Lower leg skin (tissue), 3 donors: ENCODE measurements at regions not wholly inside any gene's neighbourhood (a gene's known extent, or its start where the extent isn't known, plus 50 kb on each side); places are given as distances from the start of the nearest gene placed in this dataset.

Source experiments
- POLR2A ChIP-seq, 2 donors: fragments of 450-650 bp; IDR thresholded peaks; one replicate each; pipeline ENCODE4 v1.6.1; 2016 to 2017; ENCODE audit warnings: antibody characterized with exemption in 2 of 2, mild to moderate bottlenecking in 1 of 2, moderate library complexity in 1 of 2
- TF ChIP-seq, protein P1 (sequence below), 3 donors: fragments of 450-650 bp; IDR thresholded peaks; one replicate each; pipeline ENCODE4 v1.5.1; 2016; ENCODE audit warnings: antibody characterized with exemption in 3 of 3, mild to moderate bottlenecking in 3 of 3, moderate library complexity in 2 of 3

DNA sequence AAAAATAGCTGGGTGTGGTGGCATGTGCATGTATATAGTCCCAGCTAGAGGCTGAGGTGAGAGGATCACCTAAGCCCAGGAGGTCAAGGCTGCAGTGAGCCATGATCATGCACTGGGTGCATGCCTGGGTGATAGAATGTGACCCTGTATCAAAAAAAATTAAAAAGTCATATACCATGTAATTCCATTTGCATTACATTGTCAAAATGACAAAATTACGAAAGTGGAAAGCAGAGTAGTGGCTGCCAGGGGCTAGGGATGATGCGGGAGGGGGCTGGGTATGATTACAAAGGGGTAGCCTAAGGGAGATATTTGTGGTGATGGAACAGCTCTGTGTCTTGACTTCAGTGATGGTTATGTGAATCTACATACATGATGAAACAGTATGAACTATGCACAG, 97.8 kb downstream of the KDR start:
- TF ChIP-seq, protein P1, sequence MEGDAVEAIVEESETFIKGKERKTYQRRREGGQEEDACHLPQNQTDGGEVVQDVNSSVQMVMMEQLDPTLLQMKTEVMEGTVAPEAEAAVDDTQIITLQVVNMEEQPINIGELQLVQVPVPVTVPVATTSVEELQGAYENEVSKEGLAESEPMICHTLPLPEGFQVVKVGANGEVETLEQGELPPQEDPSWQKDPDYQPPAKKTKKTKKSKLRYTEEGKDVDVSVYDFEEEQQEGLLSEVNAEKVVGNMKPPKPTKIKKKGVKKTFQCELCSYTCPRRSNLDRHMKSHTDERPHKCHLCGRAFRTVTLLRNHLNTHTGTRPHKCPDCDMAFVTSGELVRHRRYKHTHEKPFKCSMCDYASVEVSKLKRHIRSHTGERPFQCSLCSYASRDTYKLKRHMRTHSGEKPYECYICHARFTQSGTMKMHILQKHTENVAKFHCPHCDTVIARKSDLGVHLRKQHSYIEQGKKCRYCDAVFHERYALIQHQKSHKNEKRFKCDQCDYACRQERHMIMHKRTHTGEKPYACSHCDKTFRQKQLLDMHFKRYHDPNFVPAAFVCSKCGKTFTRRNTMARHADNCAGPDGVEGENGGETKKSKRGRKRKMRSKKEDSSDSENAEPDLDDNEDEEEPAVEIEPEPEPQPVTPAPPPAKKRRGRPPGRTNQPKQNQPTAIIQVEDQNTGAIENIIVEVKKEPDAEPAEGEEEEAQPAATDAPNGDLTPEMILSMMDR (IDR thresholded peaks at IDR 0.05), result no peak
- TF ChIP-seq POLR2A (IDR thresholded peaks at IDR 0.05), result no peak
